GM12878 (cell line): ENCODE measurements at regions not wholly inside any gene's neighbourhood (a gene's known extent, or its start where the extent isn't known, plus 50 kb on each side); places are given as distances from the start of the nearest gene placed in this dataset.
"Not testable (repeated sequence)": the region's sequence is repeated elsewhere in the genome, so short reads cannot be mapped to it uniquely, and the experiment has no call there.

Source experiments
- ATAC-seq: fragments of 200-7000 bp; cut with Tn5 transposase; 3 replicates; pipeline ENCODE4 v1.9.1; 2020; ENCODE audit warnings: mild to moderate bottlenecking, moderate library complexity
- BruUV-seq: library from RNA; stranded (reverse); fragments of 400-500 nt; replicated peaks from 2 replicates; lab custom pipeline; 2021; lab: Mats Ljungman, UMichigan
- CTCF ChIA-PET: fragments of 300-600 bp; sonication (Branson Sonifier 250); formaldehyde crosslinking; extraction: SDS; loops from one replicate; lab custom pipeline; 2021; ENCODE audit warnings: inconsistent platforms; lab: Yijun Ruan, JAX
- POLR2A ChIA-PET: fragments of 350-600 bp; formaldehyde crosslinking; extraction: SDS; loops from one replicate; lab custom pipeline; 2021; ENCODE audit warnings: inconsistent platforms; lab: Charles Lee
- RAD21 ChIA-PET: fragments of 300-600 bp; sonication (Branson Sonifier 250); formaldehyde crosslinking; loops from one replicate; lab custom pipeline; 2023; ENCODE audit warnings: antibody characterized with exemption; ENCODE audit not compliant: unreplicated experiment; lab: Charles Lee
- SMC1A ChIA-PET: fragments of 300-600 bp; sonication (Branson Sonifier 250); formaldehyde crosslinking; loops from one replicate; lab custom pipeline; 2023; ENCODE audit not compliant: unreplicated experiment, uncharacterized antibody; lab: Charles Lee
- DNase-seq: peaks from one replicate; pipeline ENCODE4 v3.0.0-alpha.2; 2011; ENCODE audit warnings: low read depth, low spot score
- FAIRE-seq: peaks from 3 replicates; lab custom pipeline; 2011; peaks lifted over from hg19 to GRCh38; lab: Jason Lieb, UNC
- H2AFZ ChIP-seq: 2 replicates; pipeline ENCODE4 v1.6.0; 2011; ENCODE audit warnings: low read depth, low read length, control low read depth; ENCODE audit not compliant: control insufficient read depth
- H3K27ac ChIP-seq: 2 replicates; pipeline ENCODE4 v1.5.1; 2011; ENCODE audit warnings: control low read depth; ENCODE audit not compliant: control insufficient read depth, insufficient read depth
- H3K27me3 ChIP-seq, 2 experiments: replicated peaks in 1 of 2; 2 replicates each; pipeline versions ENCODE4 v1.6.0 to v1.6.1; 2011; ENCODE audit warnings: low read length in 1 of 2; ENCODE audit not compliant: control insufficient read depth in 2 of 2, insufficient read depth in 2 of 2
- H3K36me3 ChIP-seq, 2 experiments: 2 replicates each; pipeline ENCODE4 v1.5.1; 2011; ENCODE audit warnings: low read length in 1 of 2; ENCODE audit not compliant: control insufficient read depth in 2 of 2, insufficient read depth in 2 of 2
- H3K4me1 ChIP-seq: 2 replicates; pipeline ENCODE4 v1.6.1; 2011; ENCODE audit warnings: mild to moderate bottlenecking, low read length, moderate library complexity, mixed read lengths; ENCODE audit not compliant: control insufficient read depth, insufficient read depth
- H3K4me2 ChIP-seq: 2 replicates; pipeline ENCODE4 v1.6.0; 2011; ENCODE audit warnings: control low read depth; ENCODE audit not compliant: control insufficient read depth, insufficient read depth
- H3K4me3 ChIP-seq: fragments of 200-600 bp; sonication (generic); 2 replicates; pipeline ENCODE4 v1.5.1; 2016
- H3K79me2 ChIP-seq: 2 replicates; pipeline ENCODE4 v1.6.0; 2011; ENCODE audit warnings: low read length; ENCODE audit not compliant: control insufficient read depth, insufficient read depth
- H3K9ac ChIP-seq: 2 replicates; pipeline ENCODE4 v1.8.0; 2011; ENCODE audit warnings: low read length, control low read depth, mixed read lengths; ENCODE audit not compliant: control insufficient read depth, insufficient read depth
- H3K9me3 ChIP-seq: replicated peaks from 3 replicates; pipeline ENCODE4 v1.5.1; 2011; ENCODE audit warnings: mild to moderate bottlenecking, low read length; ENCODE audit not compliant: control insufficient read depth, insufficient read depth
- H4K20me1 ChIP-seq: 2 replicates; pipeline ENCODE4 v1.6.0; 2011; ENCODE audit not compliant: control insufficient read depth, insufficient read depth
- RAD21 ChIP-seq: IDR thresholded peaks from 2 replicates; pipeline ENCODE4 v1.6.1; 2011; ENCODE audit warnings: mild to moderate bottlenecking, low read depth, low read length, moderate library complexity; ENCODE audit not compliant: insufficient read depth
- WGBS: methylation state at CpG from one replicate; pipeline ENCODE4 v1.1.6; 2016; ENCODE audit warnings: low lambda C conversion rate; ENCODE audit not compliant: insufficient replicate concordance, insufficient coverage; ENCODE audit errors: missing lambda C conversion rate; 5-methylcytosine and 5-hydroxymethylcytosine counted together
- in situ Hi-C: fragments of 300-500 bp; cut with MboI; formaldehyde crosslinking; loops from 9 replicates; pipeline ENCODE4 v1.14.3; 2018; ENCODE audit warnings: mixed read lengths
- intact Hi-C: fragments of 100-400 bp; cut with micrococcal nuclease; formaldehyde crosslinking; loops from one replicate; pipeline ENCODE4 v1.14.2; 2022; ENCODE audit not compliant: unreplicated experiment
- TF ChIP-seq, protein P1 (sequence below), 3 experiments: IDR thresholded peaks in 2 of 3; conservative IDR thresholded peaks in 1 of 3; 2 replicates each; pipeline ENCODE4 v1.5.1; 2011; ENCODE audit warnings: low read depth in 3 of 3, low read length in 3 of 3, mild to moderate bottlenecking in 3 of 3, control low read depth in 2 of 3, moderate library complexity in 2 of 3, inconsistent platforms in 1 of 3, mixed read lengths in 1 of 3; ENCODE audit not compliant: control insufficient read depth in 2 of 3, insufficient read depth in 1 of 3; ENCODE audit errors: extremely low read depth in 1 of 3

DNA sequence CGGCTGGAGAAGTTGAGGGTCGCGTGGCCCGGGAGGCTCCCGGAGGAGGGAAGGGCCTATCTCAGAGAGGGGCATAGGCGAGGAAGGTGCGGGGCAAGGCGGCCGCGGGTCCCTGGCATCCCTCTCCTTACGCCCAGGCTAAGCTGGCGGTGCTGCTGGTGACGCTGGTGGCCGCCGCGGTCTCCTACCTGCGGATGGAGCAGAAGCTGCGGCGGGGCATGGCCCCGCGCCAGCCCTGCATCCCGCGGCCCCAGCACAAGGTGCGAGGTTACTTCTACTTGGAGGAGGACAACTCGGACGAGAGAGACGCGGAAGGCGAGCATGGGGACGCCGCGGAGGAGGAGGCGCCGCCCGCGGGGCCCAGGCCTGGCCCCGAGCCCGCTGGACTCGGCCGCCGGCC, 91.9 kb upstream of the HMX1 start:
- DNase-seq, CTCF ChIA-PET, H3K79me2 ChIP-seq, H3K9ac ChIP-seq, SMC1A ChIA-PET, POLR2A ChIA-PET, BruUV-seq, FAIRE-seq, H3K27ac ChIP-seq, RAD21 ChIA-PET, H3K4me2 ChIP-seq, H3K4me1 ChIP-seq, ATAC-seq, H2AFZ ChIP-seq, H3K36me3 ChIP-seq, H3K9me3 ChIP-seq, in situ Hi-C loops, H3K27me3 ChIP-seq, H4K20me1 ChIP-seq, H3K4me3 ChIP-seq, intact Hi-C loops: not testable (repeated sequence)
- WGBS = 40% methylated on average over 15 of the region's 41 CpGs

DNA sequence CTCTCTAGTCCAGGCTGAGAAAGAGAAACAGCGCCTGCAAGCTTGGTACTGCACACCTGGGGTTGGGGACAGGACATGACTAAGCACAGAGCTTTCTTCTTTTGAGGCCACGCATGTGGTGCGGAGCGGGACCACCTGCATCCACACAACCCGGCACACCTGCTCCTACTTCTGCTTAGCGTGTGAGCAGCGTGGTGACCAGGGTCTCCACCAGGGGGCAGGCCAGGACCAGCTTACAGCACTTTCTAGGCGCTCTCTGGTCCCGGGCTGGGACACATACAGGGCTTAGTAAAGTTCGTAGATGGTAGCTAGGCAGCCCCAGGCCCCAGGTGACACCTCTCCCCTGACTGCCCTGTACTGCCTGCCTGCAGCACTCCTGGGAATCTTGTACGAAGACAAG, 89.7 kb upstream of the HMX1 start:
- H3K4me3 ChIP-seq, DNase-seq, in situ Hi-C loops, H3K27ac ChIP-seq, H3K9me3 ChIP-seq, intact Hi-C loops, BruUV-seq, H3K4me2 ChIP-seq, H3K79me2 ChIP-seq, RAD21 ChIA-PET, H3K4me1 ChIP-seq, H3K36me3 ChIP-seq, FAIRE-seq, ATAC-seq, H4K20me1 ChIP-seq, SMC1A ChIA-PET, H2AFZ ChIP-seq, H3K27me3 ChIP-seq, POLR2A ChIA-PET, H3K9ac ChIP-seq: not testable (repeated sequence)
- TF ChIP-seq RAD21 = peak; percentile 24; the same call in 1 of the 2 replicates
- TF ChIP-seq, protein P1, sequence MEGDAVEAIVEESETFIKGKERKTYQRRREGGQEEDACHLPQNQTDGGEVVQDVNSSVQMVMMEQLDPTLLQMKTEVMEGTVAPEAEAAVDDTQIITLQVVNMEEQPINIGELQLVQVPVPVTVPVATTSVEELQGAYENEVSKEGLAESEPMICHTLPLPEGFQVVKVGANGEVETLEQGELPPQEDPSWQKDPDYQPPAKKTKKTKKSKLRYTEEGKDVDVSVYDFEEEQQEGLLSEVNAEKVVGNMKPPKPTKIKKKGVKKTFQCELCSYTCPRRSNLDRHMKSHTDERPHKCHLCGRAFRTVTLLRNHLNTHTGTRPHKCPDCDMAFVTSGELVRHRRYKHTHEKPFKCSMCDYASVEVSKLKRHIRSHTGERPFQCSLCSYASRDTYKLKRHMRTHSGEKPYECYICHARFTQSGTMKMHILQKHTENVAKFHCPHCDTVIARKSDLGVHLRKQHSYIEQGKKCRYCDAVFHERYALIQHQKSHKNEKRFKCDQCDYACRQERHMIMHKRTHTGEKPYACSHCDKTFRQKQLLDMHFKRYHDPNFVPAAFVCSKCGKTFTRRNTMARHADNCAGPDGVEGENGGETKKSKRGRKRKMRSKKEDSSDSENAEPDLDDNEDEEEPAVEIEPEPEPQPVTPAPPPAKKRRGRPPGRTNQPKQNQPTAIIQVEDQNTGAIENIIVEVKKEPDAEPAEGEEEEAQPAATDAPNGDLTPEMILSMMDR (IDR thresholded peaks at IDR 0.05 in 2 of 3, conservative IDR thresholded peaks at IDR 0.05 in 1 of 3; ENCODE audit: control insufficient read depth in 2 of 3, extremely low read depth in 1 of 3, insufficient read depth in 1 of 3, low read depth in 3 of 3, low read length in 3 of 3) = peak; percentile 17 to 43 (median 23); a peak in 3 of 6 replicates
- under 1% methylated on average over 11 of the region's 11 CpGs for WGBS
- CTCF ChIA-PET = interaction anchor here (1.0 kb wide), 1 partner anchor 31 kb away, joined by 3 read pairs; no protein-coding TSS in a partner anchor

DNA sequence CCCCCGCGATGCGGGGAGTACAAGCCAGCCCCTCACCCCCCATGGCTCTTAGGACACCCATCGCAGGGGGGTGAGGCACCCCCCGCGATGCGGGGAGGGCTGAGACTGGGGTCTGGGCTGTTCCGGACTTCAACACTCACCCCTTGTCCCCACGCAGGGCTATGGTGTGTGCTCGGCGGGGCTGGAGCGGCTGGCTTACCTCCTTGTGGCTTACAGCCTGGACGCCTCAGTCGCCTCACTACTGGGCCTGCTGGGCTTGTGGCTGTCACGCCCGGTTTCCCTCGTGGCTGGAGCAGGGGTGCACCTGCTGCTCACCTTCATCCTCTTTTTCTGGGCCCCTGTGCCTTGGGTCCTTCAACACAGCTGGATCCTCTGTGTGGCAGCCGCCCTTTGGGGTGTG, 87.8 kb upstream of the HMX1 start:
- POLR2A ChIA-PET, FAIRE-seq, SMC1A ChIA-PET: not testable (repeated sequence)

More for the DNA sequence above, 87.8 kb upstream of the HMX1 start:
- in situ Hi-C loops, H3K4me1 ChIP-seq, intact Hi-C loops, H3K4me3 ChIP-seq, ATAC-seq, H3K36me3 ChIP-seq, H3K79me2 ChIP-seq, H3K9me3 ChIP-seq, H3K27ac ChIP-seq, RAD21 ChIA-PET, H2AFZ ChIP-seq, H3K4me2 ChIP-seq, H3K27me3 ChIP-seq, BruUV-seq, DNase-seq, H3K9ac ChIP-seq, H4K20me1 ChIP-seq, CTCF ChIA-PET: not testable (repeated sequence)
- 32% methylated on average over 15 of the region's 18 CpGs for WGBS
